ENCODE measurements at regions not wholly inside any gene's neighbourhood (a gene's known extent, or its start where the extent isn't known, plus 50 kb on each side); places are given as distances from the start of the nearest gene placed in this dataset.

- Histone ChIP-seq H3K27me3 (ENCODE audit: insufficient read depth, low read length) (no peaks in the 10 kb centered on the region), H3K4me1 (ENCODE audit: control insufficient read depth in 1 of 2, insufficient read depth in 2 of 2, low read length in 2 of 2) (no peaks in the 10 kb centered on the region), H4K20me1 (ENCODE audit: insufficient read depth) (no peaks in the 10 kb centered on the region), H2AFZ (ENCODE audit: low read depth, low read length, poor library complexity, severe bottlenecking) (no peak overlapping the region), H3K79me2 (ENCODE audit: insufficient read depth, low read length) (no peaks in the 10 kb centered on the region), H3K9me2 (ENCODE audit: insufficient read depth) (no peaks in the 10 kb centered on the region), H3K36me3 (ENCODE audit: control insufficient read depth in 1 of 2, insufficient read depth in 2 of 2, low read length in 2 of 2) (no peaks in the 10 kb centered on the region), H3K4me3 (replicated peaks in 1 of 2; ENCODE audit: low read depth in 1 of 2, low read length in 2 of 2) (no peak overlapping the region), H3K4me2 (ENCODE audit: low read length) (no peak overlapping the region), H3K27ac (ENCODE audit: low read depth, low read length) (no peak overlapping the region), H3K9ac (ENCODE audit: low read length) (no peak overlapping the region), H3K9me3 (ENCODE audit: control insufficient read depth in 1 of 2, insufficient read depth in 1 of 2, low read depth in 1 of 2, low read length in 2 of 2) (peaks cover 0 to 5% of the 10 kb centered on the region in 2 experiments; a peak in 1 of 4 replicates)
- DNase-seq (ENCODE audit: low read depth, low spot score), result no peak
- ChIA-PET RAD21 (ENCODE audit: low non-redundant PET in 1 of 2, low total read pairs in 2 of 2, uncharacterized antibody in 2 of 2, unreplicated experiment in 2 of 2) (no interaction called here), POLR2A (no interaction called here), CTCF (no interaction called here)
- intact Hi-C loops (cut with micrococcal nuclease), result no loop called here
- BruUV-seq (replicated peaks), result no TSS peak
- TF ChIP-seq JUND (IDR thresholded peaks at IDR 0.05) (no peak), ELF1 (IDR thresholded peaks at IDR 0.05; ENCODE audit: borderline replicate concordance, low read depth) (no peak), EZH2phosphoT487 (IDR thresholded peaks at IDR 0.05; ENCODE audit: borderline replicate concordance) (no peak), YY1 (IDR thresholded peaks at IDR 0.05; ENCODE audit: extremely low read depth, insufficient replicate concordance, low read depth, low read length) (no peak), CEBPB (IDR thresholded peaks at IDR 0.05; ENCODE audit: low read depth) (no peak), FOSL1 (IDR thresholded peaks at IDR 0.05; ENCODE audit: low read depth) (no peak), POLR2AphosphoS5 (IDR thresholded peaks at IDR 0.05; ENCODE audit: low read depth, low read length) (no peak), POLR2A (IDR thresholded peaks at IDR 0.05; ENCODE audit: borderline replicate concordance, extremely low read depth, insufficient read depth, insufficient read length) (no peak), SP1 (IDR thresholded peaks at IDR 0.05; ENCODE audit: low read depth) (no peak), CBX3 (IDR thresholded peaks at IDR 0.05; ENCODE audit: low read depth) (no peak), CTCF (IDR thresholded peaks at IDR 0.05 in 2 of 3, conservative IDR thresholded peaks at IDR 0.05 in 1 of 3; ENCODE audit: borderline replicate concordance in 1 of 3, insufficient read depth in 1 of 3, low read depth in 2 of 3, low read length in 2 of 3) (no peak), SIN3A (IDR thresholded peaks at IDR 0.05; ENCODE audit: low read depth) (no peak)
- TF ChIP-seq, protein P1, sequence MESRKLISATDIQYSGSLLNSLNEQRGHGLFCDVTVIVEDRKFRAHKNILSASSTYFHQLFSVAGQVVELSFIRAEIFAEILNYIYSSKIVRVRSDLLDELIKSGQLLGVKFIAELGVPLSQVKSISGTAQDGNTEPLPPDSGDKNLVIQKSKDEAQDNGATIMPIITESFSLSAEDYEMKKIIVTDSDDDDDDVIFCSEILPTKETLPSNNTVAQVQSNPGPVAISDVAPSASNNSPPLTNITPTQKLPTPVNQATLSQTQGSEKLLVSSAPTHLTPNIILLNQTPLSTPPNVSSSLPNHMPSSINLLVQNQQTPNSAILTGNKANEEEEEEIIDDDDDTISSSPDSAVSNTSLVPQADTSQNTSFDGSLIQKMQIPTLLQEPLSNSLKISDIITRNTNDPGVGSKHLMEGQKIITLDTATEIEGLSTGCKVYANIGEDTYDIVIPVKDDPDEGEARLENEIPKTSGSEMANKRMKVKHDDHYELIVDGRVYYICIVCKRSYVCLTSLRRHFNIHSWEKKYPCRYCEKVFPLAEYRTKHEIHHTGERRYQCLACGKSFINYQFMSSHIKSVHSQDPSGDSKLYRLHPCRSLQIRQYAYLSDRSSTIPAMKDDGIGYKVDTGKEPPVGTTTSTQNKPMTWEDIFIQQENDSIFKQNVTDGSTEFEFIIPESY (IDR thresholded peaks at IDR 0.05; ENCODE audit: extremely low read depth, insufficient replicate concordance, low read length), result no peak
- TF ChIP-seq, protein P2, sequence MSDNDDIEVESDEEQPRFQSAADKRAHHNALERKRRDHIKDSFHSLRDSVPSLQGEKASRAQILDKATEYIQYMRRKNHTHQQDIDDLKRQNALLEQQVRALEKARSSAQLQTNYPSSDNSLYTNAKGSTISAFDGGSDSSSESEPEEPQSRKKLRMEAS (IDR thresholded peaks at IDR 0.05), result no peak
- TF ChIP-seq, protein P3, sequence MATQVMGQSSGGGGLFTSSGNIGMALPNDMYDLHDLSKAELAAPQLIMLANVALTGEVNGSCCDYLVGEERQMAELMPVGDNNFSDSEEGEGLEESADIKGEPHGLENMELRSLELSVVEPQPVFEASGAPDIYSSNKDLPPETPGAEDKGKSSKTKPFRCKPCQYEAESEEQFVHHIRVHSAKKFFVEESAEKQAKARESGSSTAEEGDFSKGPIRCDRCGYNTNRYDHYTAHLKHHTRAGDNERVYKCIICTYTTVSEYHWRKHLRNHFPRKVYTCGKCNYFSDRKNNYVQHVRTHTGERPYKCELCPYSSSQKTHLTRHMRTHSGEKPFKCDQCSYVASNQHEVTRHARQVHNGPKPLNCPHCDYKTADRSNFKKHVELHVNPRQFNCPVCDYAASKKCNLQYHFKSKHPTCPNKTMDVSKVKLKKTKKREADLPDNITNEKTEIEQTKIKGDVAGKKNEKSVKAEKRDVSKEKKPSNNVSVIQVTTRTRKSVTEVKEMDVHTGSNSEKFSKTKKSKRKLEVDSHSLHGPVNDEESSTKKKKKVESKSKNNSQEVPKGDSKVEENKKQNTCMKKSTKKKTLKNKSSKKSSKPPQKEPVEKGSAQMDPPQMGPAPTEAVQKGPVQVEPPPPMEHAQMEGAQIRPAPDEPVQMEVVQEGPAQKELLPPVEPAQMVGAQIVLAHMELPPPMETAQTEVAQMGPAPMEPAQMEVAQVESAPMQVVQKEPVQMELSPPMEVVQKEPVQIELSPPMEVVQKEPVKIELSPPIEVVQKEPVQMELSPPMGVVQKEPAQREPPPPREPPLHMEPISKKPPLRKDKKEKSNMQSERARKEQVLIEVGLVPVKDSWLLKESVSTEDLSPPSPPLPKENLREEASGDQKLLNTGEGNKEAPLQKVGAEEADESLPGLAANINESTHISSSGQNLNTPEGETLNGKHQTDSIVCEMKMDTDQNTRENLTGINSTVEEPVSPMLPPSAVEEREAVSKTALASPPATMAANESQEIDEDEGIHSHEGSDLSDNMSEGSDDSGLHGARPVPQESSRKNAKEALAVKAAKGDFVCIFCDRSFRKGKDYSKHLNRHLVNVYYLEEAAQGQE (IDR thresholded peaks at IDR 0.05; ENCODE audit: low read depth), result no peak
- no peak for ATAC-seq
Measured at GRCh38 chr6:8535519-8535918, 100.2 kb upstream of the SLC35B3 start.
